HG03432 (cell line): ENCODE measurements at regions not wholly inside any gene's neighbourhood (a gene's known extent, or its start where the extent isn't known, plus 50 kb on each side); places are given as distances from the start of the nearest gene placed in this dataset.
"Not testable (repeated sequence)": the region's sequence is repeated elsewhere in the genome, so short reads cannot be mapped to it uniquely, and the experiment has no call there.

ENCODE experiments used
- ATAC-seq: cut with Tn5 transposase; IDR thresholded peaks from one replicate; pipeline ENCODE4 v1.9.1; 2021; ENCODE audit warnings: mild to moderate bottlenecking, moderate library complexity; ENCODE audit not compliant: unreplicated experiment

DNA sequence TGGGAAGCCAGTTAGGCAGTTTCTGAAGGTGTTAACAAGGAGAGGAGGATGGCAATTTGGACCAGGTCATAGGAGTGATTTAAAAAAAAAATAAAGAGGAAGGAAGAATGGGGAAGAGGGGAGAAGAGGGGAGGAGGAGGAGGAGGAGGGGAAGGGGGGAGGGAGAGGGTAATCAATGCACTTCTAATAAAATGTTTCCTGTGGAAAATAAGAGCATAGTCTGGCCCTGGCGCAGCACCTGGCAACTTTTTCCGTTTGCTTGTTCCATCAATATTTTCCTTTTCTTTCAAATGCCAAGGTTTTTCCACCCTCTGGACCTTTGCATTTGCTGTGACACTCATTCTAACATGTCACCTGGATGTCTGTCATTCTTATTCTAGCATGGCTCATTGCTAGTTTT lies 308.2 kb downstream of the PPP1R3A start:
- no peak for ATAC-seq

DNA sequence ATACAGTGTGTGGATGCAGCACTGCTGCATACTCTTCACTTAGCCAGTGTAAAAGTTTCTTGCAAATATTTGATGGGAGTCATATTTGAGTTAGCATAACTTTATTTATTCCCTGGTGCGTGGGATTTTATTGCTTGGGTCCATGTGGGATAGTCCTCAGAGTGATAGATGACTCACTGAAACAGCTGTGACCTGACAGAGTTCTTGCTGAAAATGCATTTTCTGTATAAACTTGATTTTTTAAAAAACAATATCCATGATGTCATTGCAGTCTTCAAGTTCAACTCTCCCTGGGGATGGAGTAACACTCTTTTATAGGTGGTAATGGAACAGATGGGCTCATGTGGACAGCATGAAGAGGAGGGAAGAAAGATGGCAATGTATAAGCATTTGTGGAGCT lies 310.0 kb downstream of the PPP1R3A start:
- no peak for ATAC-seq

DNA sequence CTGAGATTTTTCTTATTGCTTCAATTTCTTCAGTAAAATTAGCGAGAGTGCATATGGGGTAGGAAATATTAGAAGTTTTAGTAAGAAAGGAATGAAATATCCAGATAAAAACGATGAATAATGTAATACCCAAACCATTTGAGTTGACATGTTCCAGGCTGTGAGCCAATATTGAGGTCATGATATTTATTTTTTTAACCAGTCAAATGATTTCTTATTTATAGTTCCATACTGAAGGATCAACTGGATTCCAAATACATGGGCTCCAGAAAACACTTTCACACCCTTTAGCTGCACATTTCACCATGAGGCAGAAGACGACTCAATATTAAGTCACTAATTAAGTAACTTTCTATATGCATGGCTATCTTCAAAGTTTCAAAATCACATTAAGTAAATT lies 312.5 kb downstream of the PPP1R3A start:
- ATAC-seq = no peak

DNA sequence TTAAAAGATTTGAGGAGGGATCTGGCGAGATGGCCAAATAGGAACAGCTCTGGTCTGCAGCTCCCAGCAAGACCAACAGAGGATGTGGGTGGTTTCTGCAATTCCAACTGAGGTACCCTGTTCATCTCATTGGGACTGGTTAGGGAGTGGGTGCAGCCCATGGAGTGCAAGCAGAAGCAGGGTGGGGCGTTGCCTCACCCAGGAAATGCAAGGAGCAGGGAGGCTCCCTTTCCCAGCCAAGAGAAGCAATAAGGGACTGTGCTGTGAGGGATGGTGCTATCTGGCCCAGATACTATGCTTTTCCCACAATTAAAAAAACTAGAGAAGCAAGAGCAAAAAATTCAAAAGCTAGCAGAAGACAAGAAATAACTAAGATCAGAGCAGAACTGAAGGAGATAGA lies 318.4 kb downstream of the PPP1R3A start:
- not testable (repeated sequence) for ATAC-seq

DNA sequence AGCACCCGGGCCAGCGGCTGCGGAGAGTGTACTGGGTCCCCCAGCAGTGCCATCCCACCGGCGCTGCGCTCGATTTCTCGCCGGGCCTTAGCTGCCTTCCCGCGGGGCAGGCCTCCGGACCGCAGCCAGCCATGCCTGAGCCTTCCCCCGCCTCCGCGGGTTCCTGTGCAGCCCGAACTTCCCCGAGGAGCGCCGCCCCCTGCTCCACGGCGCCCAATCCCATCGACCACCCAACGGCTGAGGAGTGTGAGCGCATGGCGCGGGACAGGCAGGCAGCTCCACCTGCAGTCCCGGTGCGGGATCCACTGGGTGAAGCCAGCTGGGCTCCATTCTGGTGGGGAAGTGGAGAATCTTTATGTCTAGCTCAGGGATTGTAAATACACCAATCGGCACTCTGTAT lies 325.4 kb downstream of the PPP1R3A start:
- ATAC-seq = not testable (repeated sequence)

DNA sequence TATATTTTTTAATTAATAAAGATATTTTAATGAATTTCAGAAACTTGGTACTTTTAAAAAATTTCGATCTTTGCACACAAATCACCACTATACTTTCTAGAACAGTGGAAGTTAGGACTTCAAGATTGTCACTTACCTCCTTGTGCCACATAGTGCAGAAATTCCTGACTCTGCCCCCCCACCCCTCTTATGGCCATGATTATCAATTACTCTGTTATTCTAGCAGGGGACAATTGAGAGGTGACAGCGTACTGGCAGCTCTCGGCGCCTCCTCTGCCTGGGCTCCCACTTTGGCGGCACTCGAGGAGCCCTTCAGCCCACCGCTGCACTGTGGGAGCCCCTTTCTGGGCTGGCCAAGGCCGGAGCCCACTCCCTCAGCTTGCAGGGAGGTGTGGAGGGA lies 325.9 kb downstream of the PPP1R3A start:
- ATAC-seq = not testable (repeated sequence)

DNA sequence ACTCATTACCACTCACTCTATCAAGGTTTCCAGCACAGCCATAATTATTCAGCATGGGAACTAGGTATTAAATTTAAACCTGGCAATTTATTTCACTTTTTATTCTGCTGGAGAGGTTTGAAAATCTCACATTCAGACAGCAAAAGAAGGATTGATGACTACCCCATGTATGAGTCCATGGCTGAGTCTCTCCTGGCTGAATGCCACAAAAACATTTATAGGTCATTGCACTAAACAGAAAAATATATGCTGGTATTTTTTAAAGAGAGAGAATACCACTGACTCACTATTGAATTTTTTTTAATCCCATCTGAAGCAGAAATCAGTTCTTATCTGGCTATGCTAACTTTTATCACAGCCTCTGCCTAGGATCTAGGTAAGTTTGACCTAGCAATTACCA lies 336.3 kb downstream of the PPP1R3A start:
- ATAC-seq = no peak

DNA sequence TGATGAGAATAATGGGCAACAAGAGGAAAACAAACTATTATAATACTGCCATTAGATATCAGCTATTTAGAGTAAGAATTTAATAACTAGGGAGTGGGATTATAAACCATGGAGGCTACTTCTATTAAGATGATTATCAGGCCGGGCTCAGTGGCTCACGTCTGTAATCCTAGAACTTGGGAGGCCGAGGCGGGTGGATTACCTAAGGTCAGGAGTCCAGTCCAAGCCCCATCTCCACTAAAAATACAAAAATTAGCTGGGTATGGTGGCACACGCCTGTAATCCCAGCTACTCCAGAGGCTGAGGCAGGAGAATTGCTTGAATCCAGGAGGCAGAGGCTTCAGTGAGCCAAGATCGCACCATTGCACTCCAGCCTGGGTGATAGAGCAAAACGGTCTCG lies 355.6 kb downstream of the PPP1R3A start:
- ATAC-seq = not testable (repeated sequence)

DNA sequence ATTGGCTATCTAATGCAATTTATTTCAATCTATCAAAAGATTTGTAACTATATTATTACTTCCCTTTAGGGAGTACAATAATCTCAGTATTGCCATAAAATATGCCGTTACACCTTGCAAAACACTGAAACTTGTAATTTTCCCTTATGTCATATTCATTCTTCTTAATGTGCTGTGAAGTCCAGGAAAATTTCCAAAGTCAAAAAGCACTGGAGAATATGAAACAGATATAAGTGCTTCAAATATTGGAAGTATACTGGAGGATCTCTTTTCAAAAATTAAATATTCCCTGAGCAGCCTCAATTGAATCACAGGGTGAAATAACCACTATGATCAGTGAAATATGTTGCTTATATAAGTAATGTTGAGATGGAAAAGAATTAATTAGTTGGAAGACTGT lies 356.0 kb downstream of the PPP1R3A start:
- no peak for ATAC-seq

DNA sequence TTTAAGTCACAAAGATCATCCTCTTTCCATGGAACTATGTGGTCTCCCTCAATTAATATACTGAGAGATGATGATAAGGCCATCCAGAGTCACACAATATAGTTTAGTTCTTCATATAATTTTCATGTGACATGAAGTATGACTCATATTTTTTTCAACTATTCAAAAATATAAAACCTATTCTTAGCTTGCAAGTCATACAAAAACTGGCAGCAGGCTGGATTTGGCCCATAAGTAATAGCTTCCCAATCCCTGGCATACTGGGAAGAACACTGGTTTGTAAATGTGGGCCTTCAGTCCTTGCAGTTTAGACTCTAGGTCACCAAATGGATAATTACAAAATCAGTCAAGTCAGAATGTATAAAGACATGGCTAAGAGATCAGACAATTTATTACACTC lies 356.6 kb downstream of the PPP1R3A start:
- ATAC-seq = no peak

DNA sequence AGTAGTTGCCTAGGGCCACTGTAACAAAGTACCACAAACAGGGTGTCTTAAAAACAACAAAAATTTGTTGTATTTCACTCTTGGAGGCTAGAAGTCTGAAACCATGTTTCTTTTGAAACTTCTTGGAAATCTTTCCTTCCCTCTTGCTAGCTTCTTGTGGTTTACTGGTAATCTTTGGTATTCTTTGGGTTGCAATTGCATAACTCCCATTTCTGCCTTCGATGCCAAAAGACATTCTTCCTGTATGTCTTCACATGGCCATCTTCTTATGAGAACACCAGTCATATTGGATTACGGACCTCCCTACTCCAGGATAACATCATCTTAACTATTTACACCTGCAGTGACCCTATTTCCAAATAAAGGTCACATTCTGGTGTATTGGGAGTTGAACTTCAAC lies 357.4 kb downstream of the PPP1R3A start:
- no peak for ATAC-seq

DNA sequence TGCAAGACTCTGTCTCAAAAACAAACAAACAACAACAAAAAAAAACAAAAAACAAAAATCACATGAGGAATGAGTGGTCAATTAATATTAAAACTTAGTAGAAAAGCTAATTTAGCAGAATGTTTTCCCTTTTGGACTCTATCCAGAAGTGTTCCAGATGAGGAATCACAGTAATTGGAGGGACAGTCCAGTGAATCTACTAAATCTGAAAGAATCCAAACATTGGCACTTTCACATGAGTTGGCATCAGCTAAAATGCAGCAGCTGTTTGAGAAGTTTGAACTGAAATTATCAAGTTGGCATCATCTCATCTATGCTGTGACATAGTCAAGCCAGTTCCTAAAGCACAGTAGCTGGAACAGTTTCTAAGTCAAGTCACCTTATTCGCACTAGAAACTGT lies 367.8 kb downstream of the PPP1R3A start:
- no peak for ATAC-seq

DNA sequence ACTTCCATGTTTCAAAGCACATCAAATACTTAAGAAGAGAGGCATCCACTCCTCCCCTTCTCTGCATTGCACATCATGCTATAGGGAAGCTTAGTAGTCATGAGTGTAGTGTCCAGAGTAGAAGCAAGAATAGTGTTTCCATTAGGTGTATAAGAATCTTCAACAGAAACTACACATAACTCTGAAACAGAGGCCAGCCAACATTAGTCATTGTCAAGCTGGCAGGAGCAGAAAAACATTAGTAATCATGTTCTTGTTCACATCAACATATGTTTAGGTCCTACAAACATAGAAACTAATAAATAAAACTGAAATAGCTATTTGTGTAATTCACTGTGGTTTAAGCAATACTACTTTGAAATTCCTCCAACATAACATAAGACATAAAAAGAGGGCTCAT lies 370.2 kb downstream of the PPP1R3A start:
- ATAC-seq = peak; percentile 69

DNA sequence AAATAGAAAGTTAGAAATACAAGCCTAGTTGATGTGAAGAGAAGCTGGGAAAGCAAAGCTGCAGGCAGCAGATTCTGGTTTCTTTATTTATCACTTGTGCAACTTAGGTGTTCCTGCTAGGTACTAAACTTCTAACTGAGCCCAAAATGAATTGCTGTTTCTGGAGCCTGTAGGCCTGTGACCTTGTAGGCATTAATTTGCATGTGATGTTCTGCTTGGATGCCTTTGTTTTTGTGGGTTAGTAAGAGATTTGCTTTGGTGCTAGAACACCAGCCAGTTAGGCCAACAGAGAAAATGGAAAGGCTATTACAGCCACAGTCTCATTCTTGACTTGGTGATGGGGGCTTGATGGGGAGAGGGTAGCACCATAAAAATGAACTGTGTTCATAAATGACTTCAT lies 370.7 kb downstream of the PPP1R3A start:
- peak; percentile 78 for ATAC-seq

DNA sequence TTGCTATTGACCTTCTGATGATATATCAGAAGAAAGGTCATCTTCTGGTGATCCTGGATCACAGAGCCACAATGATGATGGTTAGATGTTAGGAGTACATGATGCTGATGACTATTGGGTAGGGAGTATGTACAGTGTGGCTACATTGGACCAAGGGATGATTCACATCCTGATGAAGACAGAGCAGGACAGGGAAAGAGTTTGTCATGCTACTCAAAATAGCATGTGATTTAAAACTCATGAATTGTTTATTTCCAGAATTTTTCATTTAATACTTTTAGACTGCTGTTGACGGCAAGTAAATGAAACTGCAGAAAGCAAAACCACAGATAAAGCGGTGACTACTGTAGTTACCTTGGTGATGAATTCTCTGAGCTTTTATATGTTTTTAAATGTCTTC lies 397.3 kb downstream of the PPP1R3A start:
- ATAC-seq = no peak

DNA sequence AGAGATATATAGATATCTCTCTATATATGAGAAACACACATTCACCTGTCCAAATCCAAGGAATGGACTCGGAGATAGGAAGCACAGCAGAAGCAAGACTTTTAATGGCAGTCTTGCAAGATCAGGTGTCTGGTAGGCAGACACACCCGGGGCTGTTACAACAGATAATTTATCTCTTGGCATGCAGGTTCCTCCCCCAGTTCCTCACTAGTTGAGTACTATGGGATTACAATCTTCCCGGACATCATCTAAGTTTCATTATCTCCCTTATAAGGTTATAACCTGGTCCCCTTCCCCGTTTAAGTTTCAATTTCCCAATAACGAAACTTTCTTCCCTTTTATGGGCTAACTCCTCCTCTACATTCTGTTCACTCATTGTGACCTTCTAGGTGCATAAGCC lies 399.3 kb downstream of the PPP1R3A start:
- no peak for ATAC-seq

DNA sequence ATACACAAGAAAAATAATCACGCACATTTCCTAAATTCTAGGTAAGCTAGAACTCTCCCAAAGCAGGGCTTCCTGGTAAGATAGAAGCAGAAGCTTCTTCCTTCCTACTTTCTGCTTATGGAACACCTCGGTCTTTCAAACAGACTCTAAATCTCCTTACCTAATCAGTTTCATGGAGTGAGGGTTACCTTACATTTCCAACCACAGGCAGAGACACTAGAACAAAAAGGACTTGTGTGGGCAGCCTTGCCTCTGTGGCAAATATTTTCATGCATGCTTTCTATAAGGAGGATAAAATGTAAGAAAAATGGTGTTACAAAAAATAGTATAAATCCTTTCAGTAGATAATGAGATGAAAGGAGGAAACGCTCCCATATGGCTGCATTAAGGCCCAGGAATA lies 386.3 kb upstream of the SMIM30 start:
- no peak for ATAC-seq

DNA sequence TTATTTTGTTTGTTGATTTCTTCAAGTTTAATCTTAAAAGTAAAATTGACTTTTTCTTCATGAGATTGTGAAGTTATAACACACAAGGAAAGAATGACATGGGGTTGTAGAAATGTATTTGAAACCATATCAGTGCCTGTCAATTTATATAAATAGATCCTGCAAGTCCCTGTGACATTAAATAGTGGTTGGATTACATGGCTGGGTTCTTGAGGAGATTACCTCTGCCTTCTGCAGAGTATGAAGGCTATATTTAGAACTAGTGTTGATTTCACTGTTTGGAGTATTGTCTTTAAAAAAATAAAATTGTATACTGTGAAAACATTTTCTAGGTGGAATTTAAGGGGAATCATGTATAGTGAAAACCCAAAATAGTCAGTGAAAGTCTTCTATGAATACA lies 385.8 kb upstream of the SMIM30 start:
- no peak for ATAC-seq

DNA sequence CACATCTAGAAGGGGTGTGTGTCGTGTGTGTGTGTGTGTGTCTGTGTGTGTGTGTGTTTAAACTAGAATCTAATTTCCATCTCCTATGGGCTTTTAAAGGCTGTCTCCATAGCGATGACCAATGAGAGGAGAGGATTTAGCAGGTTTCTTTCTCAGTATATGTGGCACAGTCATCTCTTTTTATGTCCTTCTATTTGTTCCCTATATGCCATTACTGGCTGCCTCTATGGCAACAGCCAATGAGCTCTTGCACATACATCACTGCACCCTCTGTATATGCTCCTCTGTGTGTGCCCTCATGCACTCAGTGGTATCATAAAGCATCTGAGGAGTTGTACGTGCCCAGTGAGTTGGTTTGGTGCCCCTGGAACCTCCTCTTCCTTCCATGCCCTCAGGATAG lies 378.2 kb upstream of the SMIM30 start:
- not testable (repeated sequence) for ATAC-seq

DNA sequence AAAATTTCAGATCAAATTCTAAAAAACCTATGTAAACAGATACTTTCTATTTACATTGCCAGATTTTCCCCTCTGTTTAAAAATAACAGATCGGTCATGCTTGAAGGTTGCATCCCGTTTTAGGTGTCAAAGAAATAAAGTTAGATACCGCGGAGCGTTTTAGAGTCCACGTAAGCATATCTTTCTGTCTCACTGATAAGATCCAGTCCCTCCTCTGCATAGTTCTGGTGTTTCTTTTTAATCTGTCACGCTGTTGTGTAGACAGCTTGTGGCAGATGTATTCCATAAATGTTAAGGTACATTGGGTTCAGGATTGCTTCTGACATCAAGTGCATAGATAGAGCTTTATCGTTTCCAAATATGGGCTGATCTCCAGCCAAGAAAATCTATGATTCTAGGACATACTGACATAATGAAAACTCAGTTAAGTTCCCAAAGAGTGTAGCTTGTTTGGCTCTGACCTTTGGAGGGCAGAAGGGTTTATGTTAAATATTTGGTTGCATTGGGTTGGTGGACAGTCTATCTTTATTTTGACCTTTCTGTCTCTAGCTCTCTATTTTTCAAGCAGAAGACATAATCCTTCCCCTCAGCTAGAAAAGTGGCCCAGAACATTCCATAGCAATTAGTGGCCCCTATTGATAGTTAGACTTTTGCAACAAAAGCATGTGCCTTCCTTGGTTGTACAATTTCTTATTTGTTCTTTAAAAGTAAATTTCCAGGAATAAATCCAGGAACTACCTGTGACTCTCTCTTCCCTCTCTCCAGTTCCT lies 376.6 kb upstream of the SMIM30 start:
- not testable (repeated sequence) for ATAC-seq

DNA sequence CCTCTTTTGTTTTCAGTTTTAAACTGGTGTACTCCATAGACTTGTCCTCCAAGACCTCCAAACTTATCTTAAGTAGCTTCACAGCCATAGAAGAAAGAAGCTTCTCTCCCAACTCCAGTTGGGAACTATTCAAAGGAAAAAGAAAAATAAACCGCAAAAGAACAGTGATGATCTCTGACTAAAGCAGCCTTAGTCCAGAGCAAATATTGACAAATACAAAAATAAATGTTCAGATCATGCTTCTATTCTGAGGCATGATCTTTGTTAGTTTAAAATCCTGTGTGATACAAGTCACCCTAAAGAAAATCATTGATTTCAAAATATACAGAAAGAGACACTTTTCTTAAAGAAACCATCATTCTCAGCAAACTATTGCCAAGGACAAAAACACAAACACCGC lies 373.0 kb upstream of the SMIM30 start:
- no peak for ATAC-seq

DNA sequence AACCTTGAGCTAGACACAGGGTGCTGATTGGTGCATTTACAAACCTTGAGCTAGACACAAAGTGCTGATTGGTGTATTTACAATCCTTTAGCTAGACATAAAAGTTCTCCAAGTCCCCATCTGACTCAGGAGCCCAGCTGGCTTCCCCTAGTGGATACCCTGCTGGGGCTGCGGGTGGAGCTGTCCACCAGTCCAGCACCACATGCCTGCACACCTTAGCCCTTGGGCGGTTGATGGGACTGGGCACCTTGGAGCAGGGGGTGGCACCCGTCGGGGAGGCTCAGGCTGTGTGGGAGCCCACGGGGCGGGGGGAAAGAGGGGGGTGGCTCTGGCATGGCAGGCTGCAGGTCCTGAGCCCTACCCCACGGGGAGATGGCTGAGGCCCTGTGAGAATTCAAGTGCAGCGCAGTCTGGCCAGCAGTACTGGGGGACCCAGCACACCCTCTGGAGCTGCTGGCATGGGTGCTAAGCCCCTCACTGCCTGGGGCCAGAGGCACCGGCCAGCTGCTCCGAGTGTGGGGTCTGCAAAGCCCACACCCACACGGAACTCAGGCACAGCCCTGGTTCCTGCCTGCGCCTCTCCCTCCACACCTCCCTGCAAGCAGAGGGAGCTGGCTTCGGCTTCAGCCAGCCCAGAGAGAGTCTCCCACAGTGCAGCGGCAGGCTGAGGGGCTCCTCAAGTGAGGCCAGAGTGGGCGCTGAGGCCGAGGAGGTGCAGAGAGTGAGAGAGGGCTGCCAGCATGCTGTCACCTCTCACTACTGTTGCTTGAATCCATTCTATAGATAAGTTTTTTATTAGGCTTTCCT lies 369.8 kb upstream of the SMIM30 start:
- no peak for ATAC-seq
